ENCODE measurements at regions not wholly inside any gene's neighbourhood (a gene's known extent, or its start where the extent isn't known, plus 50 kb on each side); places are given as distances from the start of the nearest gene placed in this dataset.

DNA sequence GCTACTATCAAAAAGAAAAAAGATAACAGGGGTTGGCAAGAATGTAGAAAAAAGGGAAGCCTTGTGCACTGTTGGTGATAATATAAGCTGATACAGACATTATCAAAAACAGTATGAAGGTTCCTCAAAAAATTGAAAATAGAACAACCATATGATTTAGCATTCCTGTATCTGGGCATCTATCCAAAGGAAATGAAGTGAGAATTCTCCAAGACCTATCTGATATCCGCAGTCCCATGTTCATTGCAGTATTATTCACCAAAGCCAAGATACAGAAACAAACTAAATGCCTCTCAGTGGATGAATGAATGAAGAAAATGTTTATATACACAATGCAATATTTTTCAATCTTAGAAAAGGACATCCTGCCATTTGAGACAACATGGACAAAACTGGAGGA is 1943.3 kb downstream of the MAT2B start:
- Histone ChIP-seq H3K27ac (ENCODE audit: insufficient read depth, low read length, poor library complexity, severe bottlenecking) (no peak overlapping the region), H3K36me3 (ENCODE audit: control insufficient read depth, insufficient read depth, low read length) (no peaks in the 10 kb centered on the region)

DNA sequence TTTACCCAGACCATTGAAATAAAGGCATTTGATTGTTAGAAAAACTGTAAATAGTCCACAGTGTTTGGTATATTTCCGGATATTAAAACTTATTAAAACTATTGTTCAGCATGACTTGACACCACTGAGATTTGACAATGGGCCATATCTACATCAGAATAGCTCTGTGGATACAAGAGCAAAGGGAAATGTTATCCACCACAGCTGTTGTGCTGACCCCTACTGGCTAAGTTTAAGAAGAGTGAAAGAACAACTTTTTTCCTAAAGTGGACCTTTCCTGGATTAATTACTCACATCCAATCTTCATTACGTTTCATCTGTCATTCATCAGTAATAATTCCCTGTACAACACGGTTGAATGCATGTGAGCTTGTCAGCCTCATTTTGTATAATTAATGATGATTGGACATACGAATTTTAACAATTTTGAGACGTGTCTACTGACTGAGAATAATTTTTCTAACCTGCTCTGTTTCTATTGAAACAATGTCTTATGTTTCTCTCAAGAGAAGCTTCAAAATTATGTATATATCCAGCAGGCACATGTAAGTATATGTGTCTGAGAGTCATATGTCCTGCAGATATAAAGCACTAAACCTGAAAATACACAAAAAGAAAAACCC is 1952.6 kb downstream of the MAT2B start:
- Histone ChIP-seq H3K4me1 (ENCODE audit: control insufficient read depth, insufficient read depth, low read length, poor library complexity, severe bottlenecking) (no peaks in the 10 kb centered on the region), H3K4me3 (ENCODE audit: insufficient read depth, low read depth, low read length, poor library complexity, severe bottlenecking) (no peak overlapping the region), H3K27me3 (replicated peaks; ENCODE audit: control insufficient read depth, insufficient read depth, low read length, poor library complexity, severe bottlenecking) (no peaks in the 10 kb centered on the region), H3K9me3 (ENCODE audit: control insufficient read depth, low read length) (no peaks in the 10 kb centered on the region), H3K27ac (ENCODE audit: insufficient read depth, low read length, poor library complexity, severe bottlenecking) (no peak overlapping the region), H3K36me3 (ENCODE audit: control insufficient read depth, insufficient read depth, low read length) (no peaks in the 10 kb centered on the region)
- no peak for DNase-seq

More for the DNA sequence above, 1943.3 kb downstream of the MAT2B start:
- Histone ChIP-seq H3K27me3 (replicated peaks; ENCODE audit: control insufficient read depth, insufficient read depth, low read length, poor library complexity, severe bottlenecking) (no peaks in the 10 kb centered on the region), H3K4me3 (ENCODE audit: insufficient read depth, low read depth, low read length, poor library complexity, severe bottlenecking) (no peak overlapping the region), H3K9me3 (ENCODE audit: control insufficient read depth, low read length) (peaks cover 3% of the 10 kb centered on the region), H3K4me1 (ENCODE audit: control insufficient read depth, insufficient read depth, low read length, poor library complexity, severe bottlenecking) (no peaks in the 10 kb centered on the region)
- DNase-seq: no peak

DNA sequence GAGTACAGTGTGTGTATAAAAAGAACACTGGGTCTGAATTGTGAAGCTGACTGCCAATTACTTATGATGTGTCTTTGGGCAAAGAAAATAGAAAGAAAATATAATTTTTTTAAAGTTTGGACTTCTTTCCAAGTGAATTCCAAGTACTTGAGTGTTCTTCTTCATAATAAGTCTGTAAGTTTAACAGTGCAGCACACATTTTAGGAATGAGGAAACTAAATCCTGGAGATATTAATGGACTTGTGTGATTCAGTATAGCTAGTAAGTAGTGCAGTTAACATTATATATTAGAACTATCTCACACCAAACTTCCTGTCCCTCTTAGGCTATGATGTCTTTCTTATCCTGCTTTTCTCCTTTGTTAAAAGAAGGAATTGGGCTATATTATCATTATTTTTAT is 1953.8 kb downstream of the MAT2B start:
- Histone ChIP-seq H3K27me3 (replicated peaks; ENCODE audit: control insufficient read depth, insufficient read depth, low read length, poor library complexity, severe bottlenecking) (no peaks in the 10 kb centered on the region), H3K4me1 (ENCODE audit: control insufficient read depth, insufficient read depth, low read length, poor library complexity, severe bottlenecking) (no peaks in the 10 kb centered on the region), H3K36me3 (ENCODE audit: control insufficient read depth, insufficient read depth, low read length) (no peaks in the 10 kb centered on the region), H3K9me3 (ENCODE audit: control insufficient read depth, low read length) (no peaks in the 10 kb centered on the region), H3K27ac (ENCODE audit: insufficient read depth, low read length, poor library complexity, severe bottlenecking) (no peak overlapping the region), H3K4me3 (ENCODE audit: insufficient read depth, low read depth, low read length, poor library complexity, severe bottlenecking) (no peak overlapping the region)
- DNase-seq: no peak

GRCh38 chr5:165460911-165461310 is 1955.5 kb downstream of the MAT2B start:
- H3K4me3 ChIP-seq (ENCODE audit: insufficient read depth, low read depth, low read length, poor library complexity, severe bottlenecking): no peak overlapping the region
- no peaks in the 10 kb centered on the region for H3K4me1 ChIP-seq (ENCODE audit: control insufficient read depth, insufficient read depth, low read length, poor library complexity, severe bottlenecking)
- no peaks in the 10 kb centered on the region for H3K27me3 ChIP-seq (replicated peaks; ENCODE audit: control insufficient read depth, insufficient read depth, low read length, poor library complexity, severe bottlenecking)
- no peak overlapping the region for H3K27ac ChIP-seq (ENCODE audit: insufficient read depth, low read length, poor library complexity, severe bottlenecking)
- no peak for DNase-seq
- H3K36me3 ChIP-seq (ENCODE audit: control insufficient read depth, insufficient read depth, low read length): no peaks in the 10 kb centered on the region
- no peaks in the 10 kb centered on the region for H3K9me3 ChIP-seq (ENCODE audit: control insufficient read depth, low read length)

DNA sequence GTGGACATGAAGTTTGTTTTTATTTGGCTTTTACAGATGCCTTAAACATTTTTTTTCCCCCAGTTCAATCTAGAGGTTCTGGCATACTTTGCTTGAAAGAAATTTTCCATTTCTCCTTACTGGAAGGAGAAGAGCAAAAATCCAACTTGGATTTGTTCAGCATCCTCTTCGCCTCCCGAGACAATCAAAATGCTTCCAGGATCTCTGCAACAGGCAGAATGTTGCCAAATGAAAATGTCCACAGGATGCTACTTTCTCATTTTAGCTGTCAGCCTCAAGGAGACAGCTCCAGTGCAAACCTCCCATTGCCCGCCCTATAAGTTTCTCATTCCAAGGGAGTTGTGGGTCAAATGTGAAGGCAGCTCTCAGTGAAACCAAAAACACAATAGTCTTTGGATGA is 1972.1 kb downstream of the MAT2B start:
- H3K27me3 ChIP-seq (replicated peaks; ENCODE audit: control insufficient read depth, insufficient read depth, low read length, poor library complexity, severe bottlenecking): no peaks in the 10 kb centered on the region
- H3K36me3 ChIP-seq (ENCODE audit: control insufficient read depth, insufficient read depth, low read length): no peaks in the 10 kb centered on the region
- no peaks in the 10 kb centered on the region for H3K9me3 ChIP-seq (ENCODE audit: control insufficient read depth, low read length)
- H3K4me3 ChIP-seq (ENCODE audit: insufficient read depth, low read depth, low read length, poor library complexity, severe bottlenecking): no peak overlapping the region
- no peak overlapping the region for H3K27ac ChIP-seq (ENCODE audit: insufficient read depth, low read length, poor library complexity, severe bottlenecking)
- no peaks in the 10 kb centered on the region for H3K4me1 ChIP-seq (ENCODE audit: control insufficient read depth, insufficient read depth, low read length, poor library complexity, severe bottlenecking)
- no peak for DNase-seq

DNA sequence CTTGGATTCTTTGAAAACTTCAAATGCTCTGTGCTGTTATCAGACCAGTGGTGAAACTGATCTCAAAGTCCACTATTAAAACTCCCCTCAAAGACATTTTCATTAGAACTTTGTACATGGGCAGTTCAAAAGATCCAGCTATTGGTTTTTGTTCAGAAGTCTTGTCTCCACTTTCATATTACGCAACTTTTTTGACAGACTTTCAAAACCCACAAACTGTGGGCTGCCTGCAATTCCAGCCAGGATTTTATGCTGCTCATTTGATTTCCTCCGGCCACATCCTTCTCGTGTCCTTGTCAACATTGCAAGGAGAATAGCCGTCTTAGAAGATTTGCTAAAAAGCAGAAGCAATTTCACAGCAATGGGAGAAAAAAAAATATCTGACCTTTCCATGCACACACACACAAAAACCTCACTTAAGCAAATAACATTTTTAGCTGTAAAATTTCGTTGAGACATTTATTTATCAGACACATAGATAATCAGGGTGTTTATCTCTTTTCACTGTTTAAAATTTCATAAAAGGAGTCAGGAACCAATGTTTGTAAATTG is 1990.5 kb downstream of the MAT2B start:
- no peaks in the 10 kb centered on the region for H3K9me3 ChIP-seq (ENCODE audit: control insufficient read depth, low read length)
- no peaks in the 10 kb centered on the region for H3K4me1 ChIP-seq (ENCODE audit: control insufficient read depth, insufficient read depth, low read length, poor library complexity, severe bottlenecking)
- no peaks in the 10 kb centered on the region for H3K27me3 ChIP-seq (replicated peaks; ENCODE audit: control insufficient read depth, insufficient read depth, low read length, poor library complexity, severe bottlenecking)
- no peak overlapping the region for H3K27ac ChIP-seq (ENCODE audit: insufficient read depth, low read length, poor library complexity, severe bottlenecking)
- no peak overlapping the region for H3K4me3 ChIP-seq (ENCODE audit: insufficient read depth, low read depth, low read length, poor library complexity, severe bottlenecking)
- no peaks in the 10 kb centered on the region for H3K36me3 ChIP-seq (ENCODE audit: control insufficient read depth, insufficient read depth, low read length)
- DNase-seq: no peak

GRCh38 chr5:165497707-165498106 is 1992.3 kb downstream of the MAT2B start:
- H3K36me3 ChIP-seq (ENCODE audit: control insufficient read depth, insufficient read depth, low read length): no peaks in the 10 kb centered on the region
- no peaks in the 10 kb centered on the region for H3K9me3 ChIP-seq (ENCODE audit: control insufficient read depth, low read length)
- no peaks in the 10 kb centered on the region for H3K4me1 ChIP-seq (ENCODE audit: control insufficient read depth, insufficient read depth, low read length, poor library complexity, severe bottlenecking)
- no peak overlapping the region for H3K4me3 ChIP-seq (ENCODE audit: insufficient read depth, low read depth, low read length, poor library complexity, severe bottlenecking)
- no peak for DNase-seq
- no peaks in the 10 kb centered on the region for H3K27me3 ChIP-seq (replicated peaks; ENCODE audit: control insufficient read depth, insufficient read depth, low read length, poor library complexity, severe bottlenecking)
- H3K27ac ChIP-seq (ENCODE audit: insufficient read depth, low read length, poor library complexity, severe bottlenecking): no peak overlapping the region

DNA sequence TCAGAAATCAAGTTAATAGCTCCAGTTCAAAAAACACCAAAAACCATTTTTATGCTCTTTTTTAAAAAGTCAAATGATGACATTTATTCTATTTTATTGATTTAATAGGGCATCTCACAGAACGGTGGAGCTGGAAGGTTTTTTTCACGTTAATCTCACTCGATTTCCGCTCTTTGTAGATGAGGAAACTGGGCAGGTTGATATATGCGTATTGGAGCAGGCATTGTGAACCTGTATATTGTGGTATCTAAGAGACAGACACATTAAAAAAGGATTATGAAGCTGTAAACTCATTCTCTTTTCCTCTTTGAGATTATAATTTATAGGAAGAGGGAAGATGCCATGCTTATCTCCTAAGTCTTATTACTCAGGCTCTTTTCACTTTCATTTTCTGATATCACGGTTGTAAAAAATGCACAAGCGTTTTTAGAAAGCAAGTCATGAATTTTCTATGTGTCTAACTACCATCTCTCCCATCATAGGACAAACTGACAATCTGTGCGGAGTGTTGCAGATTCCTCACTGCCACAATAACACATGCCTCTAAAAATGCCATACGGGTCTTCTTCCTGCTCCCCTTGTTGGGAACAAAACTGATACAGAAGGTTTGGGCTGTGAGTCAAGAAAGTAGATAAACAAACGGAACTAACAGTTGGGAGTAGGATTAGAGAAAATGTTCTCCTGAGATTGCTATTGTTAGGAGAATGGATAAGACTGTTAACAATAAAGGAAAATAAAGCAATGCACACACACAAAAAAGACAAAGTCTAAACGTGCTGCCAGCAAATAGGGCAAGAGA is 1997.7 kb downstream of the MAT2B start:
- DNase-seq: no peak
- Histone ChIP-seq H3K4me1 (ENCODE audit: control insufficient read depth, insufficient read depth, low read length, poor library complexity, severe bottlenecking) (no peaks in the 10 kb centered on the region), H3K27ac (ENCODE audit: insufficient read depth, low read length, poor library complexity, severe bottlenecking) (no peak overlapping the region), H3K36me3 (ENCODE audit: control insufficient read depth, insufficient read depth, low read length) (no peaks in the 10 kb centered on the region), H3K27me3 (replicated peaks; ENCODE audit: control insufficient read depth, insufficient read depth, low read length, poor library complexity, severe bottlenecking) (no peaks in the 10 kb centered on the region), H3K4me3 (ENCODE audit: insufficient read depth, low read depth, low read length, poor library complexity, severe bottlenecking) (no peak overlapping the region), H3K9me3 (ENCODE audit: control insufficient read depth, low read length) (peaks cover 3% of the 10 kb centered on the region)

DNA sequence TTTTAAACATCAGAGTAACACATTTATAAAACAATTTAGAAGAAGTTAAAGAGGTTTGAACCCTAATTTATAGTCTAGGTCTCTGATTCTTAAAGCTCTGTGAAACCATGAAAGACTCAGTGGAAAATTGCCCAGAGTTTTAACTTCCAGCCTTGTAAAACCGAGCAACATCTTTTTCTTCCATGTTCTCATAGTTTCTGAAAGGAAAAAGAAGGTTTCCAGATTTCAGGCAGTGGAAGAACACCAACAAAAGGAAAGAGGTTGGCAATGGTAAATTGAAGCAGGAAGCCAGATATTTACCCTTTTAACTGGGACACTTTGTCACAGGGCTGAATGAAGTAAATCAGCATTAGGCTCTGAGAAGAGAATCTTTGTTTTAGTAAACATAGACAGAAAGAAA is 1999.3 kb downstream of the MAT2B start:
- no peak overlapping the region for H3K4me3 ChIP-seq (ENCODE audit: insufficient read depth, low read depth, low read length, poor library complexity, severe bottlenecking)
- no peaks in the 10 kb centered on the region for H3K36me3 ChIP-seq (ENCODE audit: control insufficient read depth, insufficient read depth, low read length)
- H3K9me3 ChIP-seq (ENCODE audit: control insufficient read depth, low read length): peaks cover 3% of the 10 kb centered on the region
- no peaks in the 10 kb centered on the region for H3K4me1 ChIP-seq (ENCODE audit: control insufficient read depth, insufficient read depth, low read length, poor library complexity, severe bottlenecking)
- no peak for DNase-seq
- H3K27ac ChIP-seq (ENCODE audit: insufficient read depth, low read length, poor library complexity, severe bottlenecking): no peak overlapping the region
- no peaks in the 10 kb centered on the region for H3K27me3 ChIP-seq (replicated peaks; ENCODE audit: control insufficient read depth, insufficient read depth, low read length, poor library complexity, severe bottlenecking)

DNA sequence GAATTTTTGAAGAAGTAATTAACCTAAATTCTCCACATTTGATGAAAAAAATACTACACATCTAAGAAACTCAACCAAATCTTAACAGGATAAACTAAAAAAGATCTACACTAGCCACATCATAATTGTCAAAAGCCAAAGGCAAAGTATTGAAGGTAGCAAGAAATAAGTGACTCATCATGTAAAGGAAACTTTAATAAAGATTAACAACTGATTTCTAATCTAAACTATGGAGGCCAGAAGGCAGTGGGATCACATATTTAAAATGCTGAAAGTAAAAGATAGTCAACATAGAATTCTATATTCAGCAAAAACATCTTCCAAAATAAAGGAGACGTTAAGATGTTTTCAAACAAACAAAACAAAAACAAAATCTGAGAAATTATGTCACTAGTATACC is 2002.9 kb downstream of the MAT2B start:
- Histone ChIP-seq H3K36me3 (ENCODE audit: control insufficient read depth, insufficient read depth, low read length) (no peaks in the 10 kb centered on the region), H3K4me3 (ENCODE audit: insufficient read depth, low read depth, low read length, poor library complexity, severe bottlenecking) (no peak overlapping the region), H3K27ac (ENCODE audit: insufficient read depth, low read length, poor library complexity, severe bottlenecking) (no peak overlapping the region), H3K9me3 (ENCODE audit: control insufficient read depth, low read length) (peaks cover 3% of the 10 kb centered on the region), H3K4me1 (ENCODE audit: control insufficient read depth, insufficient read depth, low read length, poor library complexity, severe bottlenecking) (no peaks in the 10 kb centered on the region), H3K27me3 (replicated peaks; ENCODE audit: control insufficient read depth, insufficient read depth, low read length, poor library complexity, severe bottlenecking) (no peaks in the 10 kb centered on the region)
- DNase-seq: no peak

Data from effector memory CD4-positive, alpha-beta T cell (primary cell).